ENCODE measurements at regions not wholly inside any gene's neighbourhood (a gene's known extent, or its start where the extent isn't known, plus 50 kb on each side); places are given as distances from the start of the nearest gene placed in this dataset.

DNA sequence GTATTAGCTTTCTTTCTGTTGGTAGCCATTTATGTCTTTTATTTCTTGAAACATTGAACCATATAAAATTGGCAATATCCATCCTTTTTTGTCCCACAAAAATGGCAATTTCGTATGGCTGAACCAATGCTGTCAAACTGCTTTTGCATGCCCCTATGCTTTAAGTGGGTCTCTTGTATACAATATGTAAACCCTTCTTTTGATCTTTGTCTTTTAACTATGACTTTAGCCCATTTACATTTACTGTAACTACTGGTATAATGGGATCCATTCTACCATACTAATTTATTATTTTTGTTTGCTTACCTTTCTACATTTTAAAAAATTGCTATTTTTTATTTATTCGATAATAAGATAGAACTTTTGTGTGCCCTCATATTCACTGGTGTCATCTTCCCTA lies 93.4 kb downstream of the TENT4A start:
- no peak for FAIRE-seq
- TF ChIP-seq, protein P1, sequence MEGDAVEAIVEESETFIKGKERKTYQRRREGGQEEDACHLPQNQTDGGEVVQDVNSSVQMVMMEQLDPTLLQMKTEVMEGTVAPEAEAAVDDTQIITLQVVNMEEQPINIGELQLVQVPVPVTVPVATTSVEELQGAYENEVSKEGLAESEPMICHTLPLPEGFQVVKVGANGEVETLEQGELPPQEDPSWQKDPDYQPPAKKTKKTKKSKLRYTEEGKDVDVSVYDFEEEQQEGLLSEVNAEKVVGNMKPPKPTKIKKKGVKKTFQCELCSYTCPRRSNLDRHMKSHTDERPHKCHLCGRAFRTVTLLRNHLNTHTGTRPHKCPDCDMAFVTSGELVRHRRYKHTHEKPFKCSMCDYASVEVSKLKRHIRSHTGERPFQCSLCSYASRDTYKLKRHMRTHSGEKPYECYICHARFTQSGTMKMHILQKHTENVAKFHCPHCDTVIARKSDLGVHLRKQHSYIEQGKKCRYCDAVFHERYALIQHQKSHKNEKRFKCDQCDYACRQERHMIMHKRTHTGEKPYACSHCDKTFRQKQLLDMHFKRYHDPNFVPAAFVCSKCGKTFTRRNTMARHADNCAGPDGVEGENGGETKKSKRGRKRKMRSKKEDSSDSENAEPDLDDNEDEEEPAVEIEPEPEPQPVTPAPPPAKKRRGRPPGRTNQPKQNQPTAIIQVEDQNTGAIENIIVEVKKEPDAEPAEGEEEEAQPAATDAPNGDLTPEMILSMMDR (IDR thresholded peaks at IDR 0.05; ENCODE audit: insufficient read depth, missing control alignments): no peak
- no peak for DNase-seq (ENCODE audit: insufficient read length, low spot score)

DNA sequence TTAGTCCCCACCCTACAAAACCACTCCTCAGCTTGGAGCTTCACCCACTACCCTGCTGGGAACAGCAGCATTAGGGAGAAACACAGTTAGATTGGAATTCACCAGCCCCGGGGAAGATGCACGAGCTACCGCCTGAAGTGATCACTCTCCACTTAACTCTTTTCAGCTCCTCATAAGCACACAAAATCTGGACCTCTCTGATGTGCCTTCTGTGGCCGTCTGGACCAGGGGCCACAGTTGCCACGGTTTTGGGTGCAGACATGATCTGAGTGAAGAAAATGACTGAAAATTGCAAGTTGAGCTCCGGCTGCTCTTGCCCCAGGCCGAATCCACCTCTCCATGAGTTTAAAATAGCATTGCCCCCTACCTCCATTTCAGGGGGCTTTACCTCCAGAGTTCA lies 95.2 kb downstream of the TENT4A start:
- FAIRE-seq: no peak
- no peak for DNase-seq (ENCODE audit: insufficient read length, low spot score)
- TF ChIP-seq, protein P1 (IDR thresholded peaks at IDR 0.05; ENCODE audit: insufficient read depth, missing control alignments): no peak

DNA sequence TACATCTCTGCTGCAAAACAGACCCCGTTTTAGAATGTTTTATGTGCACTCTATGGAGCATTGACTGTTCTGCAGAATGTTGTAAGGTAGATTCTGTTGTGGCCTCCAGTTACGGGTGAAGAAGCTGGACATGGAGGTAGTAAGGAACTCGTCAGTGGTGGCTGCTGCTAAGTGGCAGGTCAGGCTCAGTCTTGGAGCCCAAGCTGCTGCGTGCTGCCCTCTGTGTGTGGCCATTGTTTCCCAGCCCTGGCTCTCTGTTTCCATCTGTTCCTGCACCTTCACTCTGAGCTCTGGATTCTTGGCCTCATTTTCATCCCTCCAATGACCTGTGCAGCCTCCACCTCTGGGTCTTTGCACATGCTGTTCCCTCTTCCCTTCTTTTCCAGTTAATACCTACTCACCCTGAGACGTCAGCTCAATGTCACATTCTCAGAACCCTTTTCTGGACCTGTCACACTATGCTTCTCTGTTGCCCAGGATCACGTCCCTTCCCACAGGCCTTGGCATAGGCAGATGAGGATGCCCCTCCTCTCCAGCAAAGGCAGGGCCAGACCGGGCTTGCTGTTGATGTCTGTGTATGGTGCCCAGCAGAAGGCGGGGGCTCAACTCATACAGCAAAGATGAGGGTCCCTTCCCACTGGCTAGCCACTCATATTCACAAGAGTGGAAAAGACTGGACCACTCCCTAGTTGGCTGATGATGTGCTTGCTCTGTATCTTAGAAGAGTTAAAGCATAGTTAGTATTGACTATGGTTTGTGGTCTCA lies 97.6 kb downstream of the TENT4A start:
- no peak for FAIRE-seq
- no peak for DNase-seq (ENCODE audit: insufficient read length, low spot score)
- TF ChIP-seq, protein P1 (IDR thresholded peaks at IDR 0.05; ENCODE audit: insufficient read depth, missing control alignments): no peak

DNA sequence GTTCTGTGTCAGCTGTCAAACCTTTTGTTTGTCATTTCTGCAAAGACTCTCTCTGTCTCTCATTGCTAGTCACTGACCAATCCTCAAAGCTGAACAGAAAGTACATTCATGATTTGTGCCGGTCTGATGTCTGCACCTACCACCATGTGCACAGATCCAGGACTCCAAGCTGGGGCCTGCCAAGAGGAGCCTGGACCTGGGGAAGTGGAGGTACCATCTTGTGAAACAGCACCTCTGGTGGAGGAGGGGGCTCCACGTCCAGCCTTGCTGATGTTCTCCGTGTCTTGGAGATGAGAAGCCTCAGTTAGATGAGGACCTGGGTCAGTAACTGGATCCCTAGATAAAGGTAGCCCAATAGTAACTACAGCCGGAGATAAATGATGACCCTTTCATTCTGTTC lies 98.9 kb downstream of the TENT4A start:
- TF ChIP-seq, protein P1 (IDR thresholded peaks at IDR 0.05; ENCODE audit: insufficient read depth, missing control alignments): no peak
- FAIRE-seq (no peak), DNase-seq (ENCODE audit: insufficient read length, low spot score) (no peak)

DNA sequence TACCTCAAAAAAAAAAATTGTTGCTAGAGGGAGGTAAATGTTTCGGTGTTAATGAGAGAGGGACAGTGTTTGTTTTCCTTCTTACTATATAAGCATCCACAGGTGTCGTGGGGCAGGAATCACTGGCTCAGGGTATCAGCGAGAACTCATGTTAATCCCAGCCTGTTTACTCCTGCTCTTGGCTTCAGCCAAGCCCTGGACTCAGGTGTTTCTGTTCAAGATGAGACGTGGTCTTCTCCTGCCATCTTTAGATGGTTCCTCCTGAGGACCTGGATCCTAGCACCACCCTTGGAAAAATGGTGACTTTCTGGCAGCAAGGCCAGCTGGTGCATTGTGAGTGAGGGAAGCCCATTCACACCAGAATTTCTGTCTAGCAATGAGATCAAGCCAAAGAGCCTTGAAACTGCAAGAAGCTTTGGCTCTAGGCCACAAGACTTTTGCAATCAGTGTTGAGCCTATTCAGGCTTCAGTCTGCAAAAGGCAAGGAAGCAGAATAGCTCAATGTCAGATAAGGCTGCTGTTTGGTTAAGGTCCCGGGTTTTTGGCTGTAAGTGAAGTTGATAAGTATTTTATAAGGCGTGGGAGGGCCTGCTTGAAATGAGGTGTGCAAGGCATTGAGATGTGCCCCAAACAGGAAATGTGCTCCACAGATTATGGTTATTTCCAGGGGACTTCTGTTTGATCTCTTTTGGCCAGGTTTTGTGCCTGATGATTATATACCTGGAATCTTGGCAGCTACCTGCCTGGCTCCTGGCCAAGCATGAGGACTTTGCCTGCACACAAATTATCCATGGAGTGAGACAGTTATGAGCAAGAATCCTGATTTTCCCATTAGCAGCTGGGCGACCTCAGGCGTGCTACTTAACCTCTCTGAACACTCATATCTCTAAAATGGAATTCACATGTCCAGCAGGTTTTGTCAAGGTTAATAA lies 99.8 kb downstream of the TENT4A start:
- DNase-seq (ENCODE audit: insufficient read length, low spot score) (no peak), FAIRE-seq (no peak)
- TF ChIP-seq, protein P1 (IDR thresholded peaks at IDR 0.05; ENCODE audit: insufficient read depth, missing control alignments): no peak

DNA sequence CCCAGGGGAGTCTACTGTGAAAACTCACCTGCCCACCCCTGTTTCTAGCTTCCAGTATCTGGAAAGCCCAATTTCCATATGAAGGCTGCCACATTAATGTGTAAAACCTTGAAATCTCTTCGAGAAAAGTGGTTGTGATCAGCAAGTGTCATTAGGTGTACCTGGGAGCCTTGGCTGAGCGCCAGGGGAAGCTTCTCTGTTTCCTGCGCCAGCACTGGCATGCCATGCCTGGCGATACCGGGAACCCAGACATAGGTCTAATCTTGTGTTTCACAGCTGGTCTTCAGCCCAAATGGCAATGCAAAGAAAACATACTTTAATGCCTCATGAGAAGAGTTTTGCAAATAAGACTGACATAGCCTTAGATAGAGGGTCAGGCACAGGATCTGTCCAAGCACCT lies 101.6 kb downstream of the TENT4A start:
- FAIRE-seq (no peak), DNase-seq (ENCODE audit: insufficient read length, low spot score) (no peak)
- TF ChIP-seq, protein P1 (IDR thresholded peaks at IDR 0.05; ENCODE audit: insufficient read depth, missing control alignments): no peak

All from D721Med (cell line).